ENCODE measurements at regions not wholly inside any gene's neighbourhood (a gene's known extent, or its start where the extent isn't known, plus 50 kb on each side); places are given as distances from the start of the nearest gene placed in this dataset.
"Not testable (repeated sequence)": the region's sequence is repeated elsewhere in the genome, so short reads cannot be mapped to it uniquely, and the experiment has no call there.

GRCh38 chr10:65041307-65041706 lies 1520.1 kb downstream of the REEP3 start:
- no peak for DNase-seq (ENCODE audit: low spot score)

GRCh38 chr10:65042496-65042895 lies 1521.3 kb downstream of the REEP3 start:
- DNase-seq (ENCODE audit: low spot score): no peak

GRCh38 chr10:65046831-65047230 lies 1525.6 kb downstream of the REEP3 start:
- no peak for DNase-seq (ENCODE audit: low spot score)

GRCh38 chr10:65052111-65052510 lies 1530.9 kb downstream of the REEP3 start:
- DNase-seq (ENCODE audit: low spot score): not testable (repeated sequence)

GRCh38 chr10:65053397-65053796 lies 1532.2 kb downstream of the REEP3 start:
- not testable (repeated sequence) for DNase-seq (ENCODE audit: low spot score)

GRCh38 chr10:65053831-65054351 lies 1532.7 kb downstream of the REEP3 start:
- DNase-seq (ENCODE audit: low spot score): not testable (repeated sequence)

- DNase-seq (ENCODE audit: low spot score): not testable (repeated sequence)
These were observed 1533.5 kb downstream of the REEP3 start for GRCh38 chr10:65054701-65055100.

- DNase-seq (ENCODE audit: low spot score): no peak
These were observed 1544.1 kb downstream of the REEP3 start for GRCh38 chr10:65065278-65065677.

GRCh38 chr10:65083222-65083621 lies 1562.0 kb downstream of the REEP3 start:
- DNase-seq (ENCODE audit: low spot score): no peak

GRCh38 chr10:65090991-65091390 lies 1569.8 kb downstream of the REEP3 start:
- DNase-seq (ENCODE audit: low spot score): no peak

- DNase-seq (ENCODE audit: low spot score): no peak
These were observed 1578.9 kb downstream of the REEP3 start for GRCh38 chr10:65100146-65100545.

GRCh38 chr10:65100881-65101280 lies 1579.7 kb downstream of the REEP3 start:
- not testable (repeated sequence) for DNase-seq (ENCODE audit: low spot score)

GRCh38 chr10:65110009-65110408 lies 1588.8 kb downstream of the REEP3 start:
- DNase-seq (ENCODE audit: low spot score): no peak

GRCh38 chr10:65111059-65111458 lies 1589.9 kb downstream of the REEP3 start:
- not testable (repeated sequence) for DNase-seq (ENCODE audit: low spot score)

GRCh38 chr10:65112573-65112972 lies 1591.4 kb downstream of the REEP3 start:
- DNase-seq (ENCODE audit: low spot score): no peak

GRCh38 chr10:65123120-65123519 lies 1601.9 kb downstream of the REEP3 start:
- no peak for DNase-seq (ENCODE audit: low spot score)

GRCh38 chr10:65125212-65125611 lies 1604.0 kb downstream of the REEP3 start:
- no peak for DNase-seq (ENCODE audit: low spot score)

GRCh38 chr10:65126288-65126687 lies 1605.1 kb downstream of the REEP3 start:
- DNase-seq (ENCODE audit: low spot score): no peak

- DNase-seq (ENCODE audit: low spot score): no peak
These were observed 1607.1 kb downstream of the REEP3 start for GRCh38 chr10:65128277-65128676.

GRCh38 chr10:65130162-65130758 lies 1609.1 kb downstream of the REEP3 start:
- DNase-seq (ENCODE audit: low spot score): no peak

GRCh38 chr10:65133652-65134051 lies 1612.5 kb downstream of the REEP3 start:
- DNase-seq (ENCODE audit: low spot score): no peak

- DNase-seq (ENCODE audit: low spot score): no peak
These were observed 1614.3 kb downstream of the REEP3 start for GRCh38 chr10:65135508-65135907.

GRCh38 chr10:65142641-65143435 lies 1621.6 kb downstream of the REEP3 start:
- no peak for DNase-seq (ENCODE audit: low spot score)

All from CD4-positive, alpha-beta T cell treated with Interleukin-2 at 100 ng/mL for 4 hours (primary cell).